ENCODE measurements at regions not wholly inside any gene's neighbourhood (a gene's known extent, or its start where the extent isn't known, plus 50 kb on each side); places are given as distances from the start of the nearest gene placed in this dataset.

GRCh38 chr2:33978471-33978870 is 379.4 kb upstream of the FAM98A start:
- H3K36me3 ChIP-seq, result no peaks in the 10 kb centered on the region
- intact Hi-C loops (cut with micrococcal nuclease), result no loop called here
- H3K4me3 ChIP-seq, result no peak overlapping the region
- DNase-seq, result no peak
- TF ChIP-seq CTCF (IDR thresholded peaks at IDR 0.05; ENCODE audit: borderline replicate concordance), result no peak
- H3K27me3 ChIP-seq (ENCODE audit: low read depth), result no peaks in the 10 kb centered on the region
- no peaks in the 10 kb centered on the region for H3K4me1 ChIP-seq
- H3K9me3 ChIP-seq (replicated peaks), result peaks cover 13% of the 10 kb centered on the region
- no peak overlapping the region for H3K27ac ChIP-seq (replicated peaks)

- no peak overlapping the region for H3K4me3 ChIP-seq
Measured at GRCh38 chr2:33975498-33975897, 376.4 kb upstream of the FAM98A start.

GRCh38 chr2:33967103-33967502 is 368.0 kb upstream of the FAM98A start:
- Histone ChIP-seq H3K4me3 (no peak overlapping the region), H3K27ac (replicated peaks) (no peak overlapping the region), H3K36me3 (no peaks in the 10 kb centered on the region), H3K9me3 (replicated peaks) (no peaks in the 10 kb centered on the region), H3K27me3 (ENCODE audit: low read depth) (no peaks in the 10 kb centered on the region), H3K4me1 (no peaks in the 10 kb centered on the region)
- DNase-seq, result no peak
- intact Hi-C loops (cut with micrococcal nuclease), result no loop called here
- TF ChIP-seq CTCF (IDR thresholded peaks at IDR 0.05; ENCODE audit: borderline replicate concordance), result no peak

More at GRCh38 chr2:33975498-33975897, 376.4 kb upstream of the FAM98A start:
- Histone ChIP-seq H3K9me3 (replicated peaks) (peaks cover 13% of the 10 kb centered on the region), H3K36me3 (no peaks in the 10 kb centered on the region), H3K27ac (replicated peaks) (no peak overlapping the region), H3K4me1 (no peaks in the 10 kb centered on the region), H3K27me3 (ENCODE audit: low read depth) (no peaks in the 10 kb centered on the region)
- intact Hi-C loops (cut with micrococcal nuclease), result no loop called here
- DNase-seq, result no peak
- TF ChIP-seq CTCF (IDR thresholded peaks at IDR 0.05; ENCODE audit: borderline replicate concordance), result no peak

GRCh38 chr2:33958591-33958990 is 359.5 kb upstream of the FAM98A start:
- no peak for TF ChIP-seq CTCF (IDR thresholded peaks at IDR 0.05; ENCODE audit: borderline replicate concordance)
- Histone ChIP-seq H3K4me1 (no peaks in the 10 kb centered on the region), H3K27me3 (ENCODE audit: low read depth) (no peaks in the 10 kb centered on the region), H3K27ac (replicated peaks) (no peak overlapping the region), H3K9me3 (replicated peaks) (no peaks in the 10 kb centered on the region), H3K36me3 (no peaks in the 10 kb centered on the region), H3K4me3 (no peak overlapping the region)
- intact Hi-C loops (cut with micrococcal nuclease), result no loop called here
- no peak for DNase-seq

- Histone ChIP-seq H3K4me3 (no peak overlapping the region), H3K9me3 (replicated peaks) (no peaks in the 10 kb centered on the region), H3K27ac (replicated peaks) (no peak overlapping the region), H3K36me3 (no peaks in the 10 kb centered on the region), H3K27me3 (ENCODE audit: low read depth) (no peaks in the 10 kb centered on the region), H3K4me1 (no peaks in the 10 kb centered on the region)
- DNase-seq, result no peak
- intact Hi-C loops (cut with micrococcal nuclease), result no loop called here
- TF ChIP-seq CTCF (IDR thresholded peaks at IDR 0.05; ENCODE audit: borderline replicate concordance), result no peak
Measured at GRCh38 chr2:33949371-33949770, 350.3 kb upstream of the FAM98A start.

- H3K27ac ChIP-seq (replicated peaks), result no peak overlapping the region
Measured at GRCh38 chr2:33946193-33946592, 347.1 kb upstream of the FAM98A start.

More at GRCh38 chr2:33946193-33946592, 347.1 kb upstream of the FAM98A start:
- Histone ChIP-seq H3K4me3 (no peak overlapping the region), H3K27me3 (ENCODE audit: low read depth) (no peaks in the 10 kb centered on the region), H3K36me3 (no peaks in the 10 kb centered on the region), H3K4me1 (no peaks in the 10 kb centered on the region), H3K9me3 (replicated peaks) (no peaks in the 10 kb centered on the region)
- no peak for DNase-seq
- intact Hi-C loops (cut with micrococcal nuclease), result no loop called here
- no peak for TF ChIP-seq CTCF (IDR thresholded peaks at IDR 0.05; ENCODE audit: borderline replicate concordance)

All from left ventricle myocardium inferior (tissue), 1 donor.